Colonic mucosa (tissue), 4 donors: ENCODE measurements at regions not wholly inside any gene's neighbourhood (a gene's known extent, or its start where the extent isn't known, plus 50 kb on each side); places are given as distances from the start of the nearest gene placed in this dataset.

Source experiments
- DNase-seq: peaks from one replicate; pipeline ENCODE4 v3.0.0-alpha.2; 2020
- H3K27ac ChIP-seq: fragments of 200-600 bp; one replicate; pipeline ENCODE4 v1.8.0; 2021
- H3K27me3 ChIP-seq: fragments of 200-600 bp; one replicate; pipeline ENCODE4 v1.8.0; 2021
- H3K36me3 ChIP-seq: fragments of 200-600 bp; one replicate; pipeline ENCODE4 v1.8.0; 2021
- H3K4me1 ChIP-seq: fragments of 200-600 bp; one replicate; pipeline ENCODE4 v1.8.0; 2021; ENCODE audit warnings: mild to moderate bottlenecking
- H3K4me3 ChIP-seq: fragments of 200-600 bp; one replicate; pipeline ENCODE4 v1.8.0; 2021
- H3K9ac ChIP-seq, 2 donors: one replicate each; pipeline ENCODE4 v1.7.0; 2013; ENCODE audit warnings: control low read depth in 2 of 2, low read depth in 2 of 2, low read length in 2 of 2
- H3K9me3 ChIP-seq: fragments of 200-600 bp; one replicate; pipeline ENCODE4 v1.8.0; 2021
- intact Hi-C: fragments of 100-400 bp; cut with DNase I; formaldehyde crosslinking; loops from one replicate; pipeline ENCODE4 v1.14.1; 2022
- TF ChIP-seq, protein P1 (sequence below): fragments of 200-600 bp; IDR thresholded peaks from one replicate; pipeline ENCODE4 v1.8.0; 2022; ENCODE audit warnings: antibody characterized with exemption, mild to moderate bottlenecking
- donor health status: healthy.
- donor health status: DM: no; HTN: no; CAD: no.
- donor health status: DM: no; HTN: no; CAD: no.

GRCh38 chr2:33728106-33728505 is 129.0 kb upstream of the FAM98A start:
- DNase-seq, result no peak
- no peaks in the 10 kb centered on the region for H3K9me3 ChIP-seq
- intact Hi-C loops, result no loop called here

GRCh38 chr2:33727361-33728032 is 128.4 kb upstream of the FAM98A start:
- TF ChIP-seq, protein P1, sequence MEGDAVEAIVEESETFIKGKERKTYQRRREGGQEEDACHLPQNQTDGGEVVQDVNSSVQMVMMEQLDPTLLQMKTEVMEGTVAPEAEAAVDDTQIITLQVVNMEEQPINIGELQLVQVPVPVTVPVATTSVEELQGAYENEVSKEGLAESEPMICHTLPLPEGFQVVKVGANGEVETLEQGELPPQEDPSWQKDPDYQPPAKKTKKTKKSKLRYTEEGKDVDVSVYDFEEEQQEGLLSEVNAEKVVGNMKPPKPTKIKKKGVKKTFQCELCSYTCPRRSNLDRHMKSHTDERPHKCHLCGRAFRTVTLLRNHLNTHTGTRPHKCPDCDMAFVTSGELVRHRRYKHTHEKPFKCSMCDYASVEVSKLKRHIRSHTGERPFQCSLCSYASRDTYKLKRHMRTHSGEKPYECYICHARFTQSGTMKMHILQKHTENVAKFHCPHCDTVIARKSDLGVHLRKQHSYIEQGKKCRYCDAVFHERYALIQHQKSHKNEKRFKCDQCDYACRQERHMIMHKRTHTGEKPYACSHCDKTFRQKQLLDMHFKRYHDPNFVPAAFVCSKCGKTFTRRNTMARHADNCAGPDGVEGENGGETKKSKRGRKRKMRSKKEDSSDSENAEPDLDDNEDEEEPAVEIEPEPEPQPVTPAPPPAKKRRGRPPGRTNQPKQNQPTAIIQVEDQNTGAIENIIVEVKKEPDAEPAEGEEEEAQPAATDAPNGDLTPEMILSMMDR, result no peak
- Histone ChIP-seq H3K36me3 (no peaks in the 10 kb centered on the region), H3K4me1 (no peaks in the 10 kb centered on the region), H3K9ac (no peak overlapping the region), H3K9me3 (no peaks in the 10 kb centered on the region), H3K27ac (no peak overlapping the region), H3K27me3 (no peaks in the 10 kb centered on the region), H3K4me3 (no peak overlapping the region)
- DNase-seq, result no peak
- intact Hi-C loops, result no loop called here

More at GRCh38 chr2:33728106-33728505, 129.0 kb upstream of the FAM98A start:
- Histone ChIP-seq H3K27ac (no peak overlapping the region), H3K4me1 (no peaks in the 10 kb centered on the region), H3K4me3 (no peak overlapping the region), H3K27me3 (no peaks in the 10 kb centered on the region), H3K9ac (no peak overlapping the region), H3K36me3 (no peaks in the 10 kb centered on the region)
- TF ChIP-seq, protein P1, result no peak

DNA sequence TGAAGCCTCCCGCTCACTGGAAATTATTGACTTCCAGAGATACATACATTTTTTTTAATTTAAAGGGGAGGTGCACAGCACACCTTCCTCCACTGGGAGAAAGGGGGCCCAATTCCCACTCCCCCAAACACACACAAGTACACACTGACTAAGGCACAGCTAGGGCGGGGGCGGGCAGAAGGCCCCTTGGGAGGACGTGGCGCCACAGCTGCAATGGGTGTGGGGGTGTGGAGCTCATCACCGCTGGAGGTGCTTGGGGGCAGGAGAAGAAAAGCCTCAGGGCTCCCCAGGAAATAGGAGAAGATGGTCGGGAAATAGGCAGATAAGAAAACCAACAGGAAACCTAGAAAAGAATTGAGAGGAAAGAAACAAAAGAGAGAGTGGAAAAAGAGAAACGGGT is 127.3 kb upstream of the FAM98A start:
- Histone ChIP-seq H3K9me3 (no peaks in the 10 kb centered on the region), H3K27me3 (no peaks in the 10 kb centered on the region), H3K4me1 (no peaks in the 10 kb centered on the region), H3K27ac (no peak overlapping the region), H3K4me3 (no peak overlapping the region), H3K9ac (no peak overlapping the region), H3K36me3 (no peaks in the 10 kb centered on the region)
- intact Hi-C loops, result no loop called here
- DNase-seq, result no peak
- TF ChIP-seq, protein P1, result no peak

- TF ChIP-seq, protein P1, result no peak
- H3K27ac ChIP-seq, result no peak overlapping the region
- H3K4me1 ChIP-seq, result no peaks in the 10 kb centered on the region
- no peak overlapping the region for H3K4me3 ChIP-seq
- no peaks in the 10 kb centered on the region for H3K27me3 ChIP-seq
- H3K9ac ChIP-seq, result no peak overlapping the region
- H3K9me3 ChIP-seq, result no peaks in the 10 kb centered on the region
- DNase-seq, result no peak
- H3K36me3 ChIP-seq, result no peaks in the 10 kb centered on the region
- intact Hi-C loops, result no loop called here
Observed at GRCh38 chr2:33723329-33723728, 124.2 kb upstream of the FAM98A start.

- Histone ChIP-seq H3K27ac (no peak overlapping the region), H3K9ac (no peak overlapping the region), H3K27me3 (no peaks in the 10 kb centered on the region), H3K36me3 (no peaks in the 10 kb centered on the region), H3K9me3 (no peaks in the 10 kb centered on the region), H3K4me1 (no peaks in the 10 kb centered on the region), H3K4me3 (no peak overlapping the region)
- intact Hi-C loops, result no loop called here
- DNase-seq, result no peak
- TF ChIP-seq, protein P1, result no peak
Observed at GRCh38 chr2:33719067-33719466, 120.0 kb upstream of the FAM98A start.
